ENCODE measurements at regions not wholly inside any gene's neighbourhood (a gene's known extent, or its start where the extent isn't known, plus 50 kb on each side); places are given as distances from the start of the nearest gene placed in this dataset.

DNA sequence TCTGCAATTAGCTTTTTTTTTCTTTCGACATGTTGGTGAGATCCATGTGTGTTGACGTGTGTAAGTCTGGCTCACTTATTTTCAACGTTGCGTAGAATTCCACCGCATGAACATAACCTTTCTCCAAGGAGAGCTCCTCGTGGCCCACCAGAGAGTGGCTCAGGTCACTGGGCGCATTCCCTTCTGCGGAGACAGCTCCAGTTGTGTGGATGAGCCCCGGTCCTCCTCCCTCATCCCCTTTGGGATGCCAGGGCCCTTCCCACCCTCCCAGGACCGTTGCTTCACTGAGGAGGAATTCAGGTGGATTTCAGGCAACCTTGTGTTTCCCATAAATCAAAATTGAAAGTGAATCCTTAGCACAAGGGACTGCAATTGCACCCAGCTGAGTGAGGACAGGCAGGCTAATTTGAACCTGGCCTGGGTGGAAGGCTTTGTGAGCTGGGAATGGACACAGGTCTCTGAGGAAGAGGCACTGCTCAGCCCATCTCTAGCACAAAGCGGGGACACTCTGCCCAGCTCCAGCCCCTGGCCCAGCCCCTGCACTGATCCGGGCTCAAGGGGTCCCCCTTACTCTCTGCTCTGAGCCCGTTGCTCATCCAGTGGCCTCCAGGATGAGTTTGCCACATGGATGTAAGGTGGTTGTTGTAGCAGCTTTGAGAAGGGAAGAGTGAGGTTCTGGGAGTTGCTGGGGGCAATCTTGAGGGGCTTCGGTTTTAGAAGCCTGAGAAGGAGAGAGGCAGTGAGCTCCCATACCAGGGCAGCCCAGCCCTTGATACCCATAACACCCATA lies 57.8 kb upstream of the HAAO start:
- TF ChIP-seq, protein P1, sequence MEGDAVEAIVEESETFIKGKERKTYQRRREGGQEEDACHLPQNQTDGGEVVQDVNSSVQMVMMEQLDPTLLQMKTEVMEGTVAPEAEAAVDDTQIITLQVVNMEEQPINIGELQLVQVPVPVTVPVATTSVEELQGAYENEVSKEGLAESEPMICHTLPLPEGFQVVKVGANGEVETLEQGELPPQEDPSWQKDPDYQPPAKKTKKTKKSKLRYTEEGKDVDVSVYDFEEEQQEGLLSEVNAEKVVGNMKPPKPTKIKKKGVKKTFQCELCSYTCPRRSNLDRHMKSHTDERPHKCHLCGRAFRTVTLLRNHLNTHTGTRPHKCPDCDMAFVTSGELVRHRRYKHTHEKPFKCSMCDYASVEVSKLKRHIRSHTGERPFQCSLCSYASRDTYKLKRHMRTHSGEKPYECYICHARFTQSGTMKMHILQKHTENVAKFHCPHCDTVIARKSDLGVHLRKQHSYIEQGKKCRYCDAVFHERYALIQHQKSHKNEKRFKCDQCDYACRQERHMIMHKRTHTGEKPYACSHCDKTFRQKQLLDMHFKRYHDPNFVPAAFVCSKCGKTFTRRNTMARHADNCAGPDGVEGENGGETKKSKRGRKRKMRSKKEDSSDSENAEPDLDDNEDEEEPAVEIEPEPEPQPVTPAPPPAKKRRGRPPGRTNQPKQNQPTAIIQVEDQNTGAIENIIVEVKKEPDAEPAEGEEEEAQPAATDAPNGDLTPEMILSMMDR (IDR thresholded peaks at IDR 0.05): no peak
- H3K4me1 ChIP-seq (ENCODE audit: control insufficient read depth, insufficient read depth, low read length): no peaks in the 10 kb centered on the region
- H3K36me3 ChIP-seq (ENCODE audit: control insufficient read depth, insufficient read depth, low read length): no peaks in the 10 kb centered on the region
- no TSS peak for BruUV-seq (replicated peaks)
- ATAC-seq: no peak
- intact Hi-C loops (cut with micrococcal nuclease; ENCODE audit: unreplicated experiment): no loop called here
- no peak for DNase-seq (ENCODE audit: low read depth, low spot score)
- POLR2A ChIA-PET: no interaction called here
- no peak overlapping the region for H3K4me3 ChIP-seq (ENCODE audit: low read depth in 2 of 2, low read length in 2 of 2)
- H3K9me3 ChIP-seq (ENCODE audit: control insufficient read depth, insufficient read depth, low read depth, low read length): no peaks in the 10 kb centered on the region
- CTCF ChIA-PET: interaction anchor here (0.6 to 1.6 kb wide), 2 partner anchors 10 to 38 kb away, joined by 3 to 4 read pairs; no protein-coding TSS in a partner anchor
- no peaks in the 10 kb centered on the region for H3K27me3 ChIP-seq (ENCODE audit: control insufficient read depth, insufficient read depth, low read length)
- in situ Hi-C loops (cut with HindIII; ENCODE audit: low pct_unique_long_range_greater_than_20kb, low sequenced_read_pairs): no loop called here
- no peak overlapping the region for H3K27ac ChIP-seq (ENCODE audit: low read length)

DNA sequence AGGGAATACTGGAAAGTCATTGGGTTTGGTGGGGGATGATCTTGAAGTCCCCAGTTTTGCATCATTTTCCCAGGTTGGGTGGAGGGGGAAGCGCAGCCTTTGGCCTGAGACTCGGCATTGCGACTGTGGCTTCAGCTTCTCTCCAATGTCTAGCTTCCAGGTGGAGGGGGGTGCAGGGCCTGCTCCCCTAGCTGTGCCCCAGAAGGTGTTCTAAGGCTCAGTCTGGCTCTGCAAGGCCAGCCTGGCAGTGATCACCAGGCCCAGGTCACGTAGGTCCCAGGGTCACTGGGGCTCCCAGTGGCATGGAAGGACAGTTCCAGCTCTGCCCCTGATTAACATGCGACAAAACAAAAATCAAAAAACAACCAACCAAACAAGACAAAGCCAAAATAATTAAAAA lies 56.9 kb upstream of the HAAO start:
- POLR2A ChIA-PET: no interaction called here
- Histone ChIP-seq H3K36me3 (ENCODE audit: control insufficient read depth, insufficient read depth, low read length) (no peaks in the 10 kb centered on the region), H3K9me3 (ENCODE audit: control insufficient read depth, insufficient read depth, low read depth, low read length) (no peaks in the 10 kb centered on the region), H3K4me1 (ENCODE audit: control insufficient read depth, insufficient read depth, low read length) (no peaks in the 10 kb centered on the region), H3K4me3 (ENCODE audit: low read depth in 2 of 2, low read length in 2 of 2) (no peak overlapping the region), H3K27ac (ENCODE audit: low read length) (no peak overlapping the region), H3K27me3 (ENCODE audit: control insufficient read depth, insufficient read depth, low read length) (no peaks in the 10 kb centered on the region)
- in situ Hi-C loops (cut with HindIII; ENCODE audit: low pct_unique_long_range_greater_than_20kb, low sequenced_read_pairs): no loop called here
- CTCF ChIA-PET: interaction anchor here (1.6 kb wide), 1 partner anchor 11 kb away, joined by 3 read pairs; no protein-coding TSS in a partner anchor
- DNase-seq (ENCODE audit: low read depth, low spot score) (no peak), ATAC-seq (no peak)
- intact Hi-C loops (cut with micrococcal nuclease; ENCODE audit: unreplicated experiment): no loop called here
- TF ChIP-seq, protein P1 (IDR thresholded peaks at IDR 0.05): no peak
- TF ChIP-seq TCF7L2 (IDR thresholded peaks at IDR 0.05; ENCODE audit: low read depth, low read length) (no peak), SIN3A (IDR thresholded peaks at IDR 0.05; ENCODE audit: borderline replicate concordance, insufficient read depth, low read depth, low read length) (no peak), POLR2AphosphoS5 (IDR thresholded peaks at IDR 0.05; ENCODE audit: low read depth, low read length) (no peak)
- TF ChIP-seq, protein P2, sequence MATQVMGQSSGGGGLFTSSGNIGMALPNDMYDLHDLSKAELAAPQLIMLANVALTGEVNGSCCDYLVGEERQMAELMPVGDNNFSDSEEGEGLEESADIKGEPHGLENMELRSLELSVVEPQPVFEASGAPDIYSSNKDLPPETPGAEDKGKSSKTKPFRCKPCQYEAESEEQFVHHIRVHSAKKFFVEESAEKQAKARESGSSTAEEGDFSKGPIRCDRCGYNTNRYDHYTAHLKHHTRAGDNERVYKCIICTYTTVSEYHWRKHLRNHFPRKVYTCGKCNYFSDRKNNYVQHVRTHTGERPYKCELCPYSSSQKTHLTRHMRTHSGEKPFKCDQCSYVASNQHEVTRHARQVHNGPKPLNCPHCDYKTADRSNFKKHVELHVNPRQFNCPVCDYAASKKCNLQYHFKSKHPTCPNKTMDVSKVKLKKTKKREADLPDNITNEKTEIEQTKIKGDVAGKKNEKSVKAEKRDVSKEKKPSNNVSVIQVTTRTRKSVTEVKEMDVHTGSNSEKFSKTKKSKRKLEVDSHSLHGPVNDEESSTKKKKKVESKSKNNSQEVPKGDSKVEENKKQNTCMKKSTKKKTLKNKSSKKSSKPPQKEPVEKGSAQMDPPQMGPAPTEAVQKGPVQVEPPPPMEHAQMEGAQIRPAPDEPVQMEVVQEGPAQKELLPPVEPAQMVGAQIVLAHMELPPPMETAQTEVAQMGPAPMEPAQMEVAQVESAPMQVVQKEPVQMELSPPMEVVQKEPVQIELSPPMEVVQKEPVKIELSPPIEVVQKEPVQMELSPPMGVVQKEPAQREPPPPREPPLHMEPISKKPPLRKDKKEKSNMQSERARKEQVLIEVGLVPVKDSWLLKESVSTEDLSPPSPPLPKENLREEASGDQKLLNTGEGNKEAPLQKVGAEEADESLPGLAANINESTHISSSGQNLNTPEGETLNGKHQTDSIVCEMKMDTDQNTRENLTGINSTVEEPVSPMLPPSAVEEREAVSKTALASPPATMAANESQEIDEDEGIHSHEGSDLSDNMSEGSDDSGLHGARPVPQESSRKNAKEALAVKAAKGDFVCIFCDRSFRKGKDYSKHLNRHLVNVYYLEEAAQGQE (IDR thresholded peaks at IDR 0.05; ENCODE audit: insufficient read depth in 1 of 2, low read depth in 2 of 2, low read length in 1 of 2): no peak
- BruUV-seq (replicated peaks): no TSS peak

All from Panc1 (cell line).